ENCODE measurements at regions not wholly inside any gene's neighbourhood (a gene's known extent, or its start where the extent isn't known, plus 50 kb on each side); places are given as distances from the start of the nearest gene placed in this dataset.

DNA sequence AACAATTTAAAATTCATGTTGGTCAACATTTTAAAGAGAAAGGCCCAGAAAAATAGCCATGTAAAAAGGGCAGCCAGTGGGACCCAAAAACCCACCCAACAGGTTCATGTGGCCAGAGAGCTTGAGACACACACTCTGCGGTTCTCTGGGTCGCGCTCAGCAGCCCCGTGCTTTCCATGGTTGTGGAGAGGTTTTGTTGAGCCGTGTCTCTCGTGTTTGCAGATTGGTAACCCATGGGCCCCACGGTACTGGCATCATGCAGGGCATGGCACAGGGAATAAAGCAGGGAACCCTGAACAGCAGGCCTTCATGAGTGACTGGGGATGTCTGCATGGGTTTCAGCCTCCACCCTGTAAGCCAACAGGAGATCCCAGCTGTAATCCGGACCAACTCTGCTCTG is 127.7 kb upstream of the CST7 start:
- no peak overlapping the region for H3K4me3 ChIP-seq
- ChIA-PET POLR2A (no interaction called here), CTCF (interaction anchor here (0.9 to 1.3 kb wide), 4 partner anchors 10 to 42 kb away, joined by 3 to 4 read pairs (median 3); no protein-coding TSS in a partner anchor)
- WGBS (ENCODE audit: missing lambda C conversion rate) = 30% methylated on average over 8 of the region's 8 CpGs
- DNase-seq (ENCODE audit: low read depth in 1 of 2, low spot score in 1 of 2) (no peak), FAIRE-seq (no peak), ATAC-seq (no peak)
- peaks cover 7% of the 10 kb centered on the region; the same call in 1 of the 3 replicates for H3K9me3 ChIP-seq
- no peaks in the 10 kb centered on the region for H3K4me1 ChIP-seq
- no peak overlapping the region for H3K27ac ChIP-seq
- H3K4me2 ChIP-seq = no peak overlapping the region
- no peak for TF ChIP-seq CHD2 (IDR thresholded peaks at IDR 0.05; ENCODE audit: low read length, partially characterized antibody)
- no peak for TF ChIP-seq EHMT2 (IDR thresholded peaks at IDR 0.05; ENCODE audit: low read depth)

DNA sequence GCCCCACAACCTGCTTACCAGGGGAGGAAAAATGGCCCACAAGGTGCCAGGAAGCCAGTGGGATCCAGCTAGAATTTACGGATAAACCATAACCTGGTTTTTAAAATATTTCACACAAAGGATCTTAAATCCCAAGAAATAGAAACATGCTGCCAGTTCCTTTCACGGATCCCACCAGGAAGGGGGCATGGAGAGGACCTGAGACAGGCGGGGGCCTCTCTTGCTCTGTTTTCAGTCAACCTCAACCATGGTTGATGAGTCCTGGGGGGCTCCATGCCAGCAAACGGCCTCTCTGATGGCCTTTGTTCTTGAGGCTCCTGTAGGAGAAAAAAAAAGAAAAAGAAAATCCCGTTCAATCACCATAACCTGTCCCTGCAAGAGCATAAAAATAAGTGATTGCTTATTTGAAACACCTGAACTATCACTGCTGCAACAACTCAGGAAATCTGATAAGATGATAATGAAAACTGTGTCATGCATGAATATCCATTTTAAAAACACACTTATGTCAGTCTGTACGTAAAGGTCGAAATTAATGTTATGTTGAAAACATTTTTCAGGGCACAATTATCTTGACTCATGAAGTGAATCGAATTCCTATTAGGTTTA is 125.8 kb upstream of the CST7 start:
- Histone ChIP-seq H3K27ac (no peak overlapping the region), H3K9me3 (peaks cover 7% of the 10 kb centered on the region; the same call in 1 of the 3 replicates), H3K4me2 (no peak overlapping the region), H3K4me3 (no peak overlapping the region), H3K4me1 (no peaks in the 10 kb centered on the region)
- TF ChIP-seq, protein P1, sequence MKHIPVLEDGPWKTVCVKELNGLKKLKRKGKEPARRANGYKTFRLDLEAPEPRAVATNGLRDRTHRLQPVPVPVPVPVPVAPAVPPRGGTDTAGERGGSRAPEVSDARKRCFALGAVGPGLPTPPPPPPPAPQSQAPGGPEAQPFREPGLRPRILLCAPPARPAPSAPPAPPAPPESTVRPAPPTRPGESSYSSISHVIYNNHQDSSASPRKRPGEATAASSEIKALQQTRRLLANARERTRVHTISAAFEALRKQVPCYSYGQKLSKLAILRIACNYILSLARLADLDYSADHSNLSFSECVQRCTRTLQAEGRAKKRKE (CRISPR knock-in tag; IDR thresholded peaks at IDR 0.05; ENCODE audit: low read depth) = no peak
- TF ChIP-seq MAFK (IDR thresholded peaks at IDR 0.05; ENCODE audit: partially characterized antibody) (no peak), FOSB (CRISPR knock-in tag; IDR thresholded peaks at IDR 0.05) (no peak), ZC3H11A (IDR thresholded peaks at IDR 0.05) (no peak), CHD4 (IDR thresholded peaks at IDR 0.05; ENCODE audit: borderline replicate concordance) (no peak), KDM1A (IDR thresholded peaks at IDR 0.05; ENCODE audit: low read depth) (no peak), JUNB (IDR thresholded peaks at IDR 0.05) (no peak), EHMT2 (IDR thresholded peaks at IDR 0.05; ENCODE audit: low read depth) (no peak), KDM5A (IDR thresholded peaks at IDR 0.05) (no peak), CEBPB (IDR thresholded peaks at IDR 0.05) (no peak), NFE2L2 (conservative IDR thresholded peaks at IDR 0.05; ENCODE audit: low read length) (no peak), EP300 (IDR thresholded peaks at IDR 0.05) (no peak), CBX2 (IDR thresholded peaks at IDR 0.05; ENCODE audit: borderline replicate concordance, low read depth) (no peak), GATA3 (IDR thresholded peaks at IDR 0.05; ENCODE audit: borderline replicate concordance) (no peak), CHD2 (IDR thresholded peaks at IDR 0.05; ENCODE audit: low read length, partially characterized antibody) (no peak)
- TF ChIP-seq, protein P2, sequence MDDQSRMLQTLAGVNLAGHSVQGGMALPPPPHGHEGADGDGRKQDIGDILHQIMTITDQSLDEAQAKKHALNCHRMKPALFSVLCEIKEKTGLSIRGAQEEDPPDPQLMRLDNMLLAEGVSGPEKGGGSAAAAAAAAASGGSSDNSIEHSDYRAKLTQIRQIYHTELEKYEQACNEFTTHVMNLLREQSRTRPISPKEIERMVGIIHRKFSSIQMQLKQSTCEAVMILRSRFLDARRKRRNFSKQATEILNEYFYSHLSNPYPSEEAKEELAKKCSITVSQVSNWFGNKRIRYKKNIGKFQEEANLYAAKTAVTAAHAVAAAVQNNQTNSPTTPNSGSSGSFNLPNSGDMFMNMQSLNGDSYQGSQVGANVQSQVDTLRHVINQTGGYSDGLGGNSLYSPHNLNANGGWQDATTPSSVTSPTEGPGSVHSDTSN (IDR thresholded peaks at IDR 0.05) = no peak
- TF ChIP-seq, protein P3, sequence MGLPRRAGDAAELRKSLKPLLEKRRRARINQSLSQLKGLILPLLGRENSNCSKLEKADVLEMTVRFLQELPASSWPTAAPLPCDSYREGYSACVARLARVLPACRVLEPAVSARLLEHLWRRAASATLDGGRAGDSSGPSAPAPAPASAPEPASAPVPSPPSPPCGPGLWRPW (IDR thresholded peaks at IDR 0.05) = no peak
- TF ChIP-seq, protein P4, sequence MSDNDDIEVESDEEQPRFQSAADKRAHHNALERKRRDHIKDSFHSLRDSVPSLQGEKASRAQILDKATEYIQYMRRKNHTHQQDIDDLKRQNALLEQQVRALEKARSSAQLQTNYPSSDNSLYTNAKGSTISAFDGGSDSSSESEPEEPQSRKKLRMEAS (IDR thresholded peaks at IDR 0.05) = no peak
- TF ChIP-seq, protein P5, sequence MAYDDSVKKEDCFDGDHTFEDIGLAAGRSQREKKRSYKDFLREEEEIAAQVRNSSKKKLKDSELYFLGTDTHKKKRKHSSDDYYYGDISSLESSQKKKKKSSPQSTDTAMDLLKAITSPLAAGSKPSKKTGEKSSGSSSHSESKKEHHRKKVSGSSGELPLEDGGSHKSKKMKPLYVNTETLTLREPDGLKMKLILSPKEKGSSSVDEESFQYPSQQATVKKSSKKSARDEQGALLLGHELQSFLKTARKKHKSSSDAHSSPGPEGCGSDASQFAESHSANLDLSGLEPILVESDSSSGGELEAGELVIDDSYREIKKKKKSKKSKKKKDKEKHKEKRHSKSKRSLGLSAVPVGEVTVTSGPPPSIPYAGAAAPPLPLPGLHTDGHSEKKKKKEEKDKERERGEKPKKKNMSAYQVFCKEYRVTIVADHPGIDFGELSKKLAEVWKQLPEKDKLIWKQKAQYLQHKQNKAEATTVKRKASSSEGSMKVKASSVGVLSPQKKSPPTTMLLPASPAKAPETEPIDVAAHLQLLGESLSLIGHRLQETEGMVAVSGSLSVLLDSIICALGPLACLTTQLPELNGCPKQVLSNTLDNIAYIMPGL (CRISPR knock-in tag; IDR thresholded peaks at IDR 0.05; ENCODE audit: borderline replicate concordance) = no peak
- DNase-seq (ENCODE audit: low read depth in 1 of 2, low spot score in 1 of 2) (no peak), FAIRE-seq (no peak), ATAC-seq (no peak)
- ChIA-PET POLR2A (no interaction called here), CTCF (interaction anchor here (0.9 to 1.4 kb wide), 3 partner anchors 8 to 14 kb away, joined by 3 read pairs; no protein-coding TSS in a partner anchor)
- 29% methylated on average over 8 of the region's 8 CpGs for WGBS (ENCODE audit: missing lambda C conversion rate)

All from A549 (cell line).